ENCODE measurements at regions not wholly inside any gene's neighbourhood (a gene's known extent, or its start where the extent isn't known, plus 50 kb on each side); places are given as distances from the start of the nearest gene placed in this dataset.

DNA sequence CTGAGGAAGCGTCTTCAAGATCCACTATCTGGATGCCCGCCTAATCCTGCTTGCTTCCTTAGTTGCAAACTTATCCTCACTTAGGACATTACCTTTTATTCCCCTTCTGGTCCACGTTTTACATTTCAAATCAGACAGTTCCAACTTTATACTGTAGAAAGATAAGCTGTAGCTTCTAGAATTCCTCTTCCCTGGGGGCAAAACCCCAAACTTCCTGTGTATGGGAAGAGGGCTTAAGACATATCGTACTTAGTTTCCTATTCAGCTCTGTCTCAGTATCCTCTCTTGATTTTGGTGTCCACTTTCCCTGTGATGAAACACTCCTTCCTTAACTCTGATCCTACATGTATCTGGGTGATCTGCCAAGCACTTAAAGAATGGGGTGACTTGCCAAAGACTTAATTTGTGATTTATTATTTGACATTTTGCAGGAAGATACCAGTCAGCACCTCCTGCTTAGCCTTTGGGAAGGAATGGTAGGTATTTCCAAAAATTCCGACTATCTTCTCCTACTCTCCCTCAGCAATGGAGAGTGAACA is 245.2 kb downstream of the CDCA7 start:
- no peak overlapping the region for H3K4me3 ChIP-seq (ENCODE audit: low read depth, low read length)
- TF ChIP-seq, protein P1, sequence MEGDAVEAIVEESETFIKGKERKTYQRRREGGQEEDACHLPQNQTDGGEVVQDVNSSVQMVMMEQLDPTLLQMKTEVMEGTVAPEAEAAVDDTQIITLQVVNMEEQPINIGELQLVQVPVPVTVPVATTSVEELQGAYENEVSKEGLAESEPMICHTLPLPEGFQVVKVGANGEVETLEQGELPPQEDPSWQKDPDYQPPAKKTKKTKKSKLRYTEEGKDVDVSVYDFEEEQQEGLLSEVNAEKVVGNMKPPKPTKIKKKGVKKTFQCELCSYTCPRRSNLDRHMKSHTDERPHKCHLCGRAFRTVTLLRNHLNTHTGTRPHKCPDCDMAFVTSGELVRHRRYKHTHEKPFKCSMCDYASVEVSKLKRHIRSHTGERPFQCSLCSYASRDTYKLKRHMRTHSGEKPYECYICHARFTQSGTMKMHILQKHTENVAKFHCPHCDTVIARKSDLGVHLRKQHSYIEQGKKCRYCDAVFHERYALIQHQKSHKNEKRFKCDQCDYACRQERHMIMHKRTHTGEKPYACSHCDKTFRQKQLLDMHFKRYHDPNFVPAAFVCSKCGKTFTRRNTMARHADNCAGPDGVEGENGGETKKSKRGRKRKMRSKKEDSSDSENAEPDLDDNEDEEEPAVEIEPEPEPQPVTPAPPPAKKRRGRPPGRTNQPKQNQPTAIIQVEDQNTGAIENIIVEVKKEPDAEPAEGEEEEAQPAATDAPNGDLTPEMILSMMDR (IDR thresholded peaks at IDR 0.05; ENCODE audit: low read depth, low read length) = no peak

DNA sequence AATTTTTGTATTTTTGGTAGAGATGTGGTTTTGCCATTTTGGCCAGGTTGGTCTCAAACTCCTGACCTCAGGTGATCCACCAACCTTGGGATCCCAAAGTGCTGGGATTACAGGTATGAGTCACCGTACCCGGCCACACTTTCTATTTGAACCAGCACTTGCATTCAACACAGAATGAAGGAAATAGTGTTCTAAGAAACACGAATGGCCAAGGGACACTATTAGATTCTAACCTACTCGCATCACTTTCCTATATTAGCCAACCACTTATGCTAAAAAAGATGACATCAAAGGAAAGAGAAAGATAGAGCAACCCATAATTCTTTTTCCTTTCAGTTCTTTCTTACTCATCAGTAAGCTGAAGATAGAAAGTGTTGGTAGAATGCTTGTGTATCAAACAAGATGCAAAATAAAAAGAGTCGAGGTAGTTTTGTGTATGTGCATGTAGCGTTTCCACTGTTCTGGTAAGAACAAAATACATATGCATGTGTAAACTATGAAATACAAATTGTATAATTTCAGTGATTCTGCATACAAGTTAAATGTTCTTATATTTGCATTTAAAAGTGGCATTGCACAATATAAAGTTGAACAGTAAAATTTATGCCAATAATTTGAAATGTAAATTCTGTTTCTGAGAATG is 247.6 kb downstream of the CDCA7 start:
- no peak overlapping the region for H3K4me3 ChIP-seq (ENCODE audit: low read depth, low read length)
- TF ChIP-seq, protein P1 (IDR thresholded peaks at IDR 0.05; ENCODE audit: low read depth, low read length) = no peak

DNA sequence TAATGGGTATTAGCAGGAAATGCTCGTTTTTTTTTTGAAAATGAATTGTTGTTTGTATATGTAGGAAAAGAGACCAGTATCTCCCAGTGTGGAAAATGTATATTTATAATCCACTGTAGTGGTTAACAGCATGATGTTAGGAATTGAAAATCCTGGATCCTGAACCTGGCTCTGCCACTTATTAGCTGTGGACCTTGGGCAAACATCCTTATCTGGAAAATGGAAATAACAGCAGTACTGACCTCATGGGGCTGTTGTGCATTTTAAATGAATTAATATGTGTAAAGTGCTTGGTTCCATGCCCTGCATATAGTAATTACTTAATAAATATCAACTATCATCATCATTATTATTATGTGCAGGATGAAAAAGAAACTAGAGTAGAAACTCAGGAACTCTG is 251.3 kb downstream of the CDCA7 start:
- no peak overlapping the region for H3K4me3 ChIP-seq (ENCODE audit: low read depth, low read length)
- TF ChIP-seq, protein P1 (IDR thresholded peaks at IDR 0.05; ENCODE audit: low read depth, low read length) = no peak

DNA sequence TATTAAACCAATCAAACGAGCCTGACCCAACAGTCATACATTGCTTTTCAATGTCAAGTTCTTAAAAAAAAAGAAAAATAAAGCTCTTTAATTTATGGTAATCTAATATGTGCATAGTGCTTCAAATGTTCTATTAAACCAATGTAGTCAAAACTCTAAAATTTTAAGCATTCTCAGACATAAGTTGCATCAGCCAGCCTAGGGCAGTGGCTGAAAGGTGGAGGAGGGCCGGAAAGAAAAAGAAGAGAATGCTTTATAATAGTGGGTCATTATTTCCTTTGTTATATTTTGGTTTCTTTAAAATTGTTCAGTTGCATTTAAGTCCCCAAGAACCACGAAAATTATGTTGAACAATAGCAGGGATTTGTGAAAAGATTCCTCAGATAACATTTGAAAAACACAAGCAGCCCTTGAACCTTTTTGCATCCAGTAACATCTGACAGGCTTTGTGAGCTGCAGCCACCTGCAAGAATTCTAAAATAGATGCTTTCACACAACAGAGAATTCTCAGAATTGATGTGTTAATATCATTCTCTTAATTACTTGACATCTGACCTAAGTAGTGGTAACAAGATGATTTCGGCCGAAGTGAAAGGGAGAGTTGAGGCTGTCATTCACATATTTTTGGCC is 252.1 kb downstream of the CDCA7 start:
- H3K4me3 ChIP-seq (ENCODE audit: low read depth, low read length) = no peak overlapping the region
- TF ChIP-seq, protein P1 (IDR thresholded peaks at IDR 0.05; ENCODE audit: low read depth, low read length) = no peak

DNA sequence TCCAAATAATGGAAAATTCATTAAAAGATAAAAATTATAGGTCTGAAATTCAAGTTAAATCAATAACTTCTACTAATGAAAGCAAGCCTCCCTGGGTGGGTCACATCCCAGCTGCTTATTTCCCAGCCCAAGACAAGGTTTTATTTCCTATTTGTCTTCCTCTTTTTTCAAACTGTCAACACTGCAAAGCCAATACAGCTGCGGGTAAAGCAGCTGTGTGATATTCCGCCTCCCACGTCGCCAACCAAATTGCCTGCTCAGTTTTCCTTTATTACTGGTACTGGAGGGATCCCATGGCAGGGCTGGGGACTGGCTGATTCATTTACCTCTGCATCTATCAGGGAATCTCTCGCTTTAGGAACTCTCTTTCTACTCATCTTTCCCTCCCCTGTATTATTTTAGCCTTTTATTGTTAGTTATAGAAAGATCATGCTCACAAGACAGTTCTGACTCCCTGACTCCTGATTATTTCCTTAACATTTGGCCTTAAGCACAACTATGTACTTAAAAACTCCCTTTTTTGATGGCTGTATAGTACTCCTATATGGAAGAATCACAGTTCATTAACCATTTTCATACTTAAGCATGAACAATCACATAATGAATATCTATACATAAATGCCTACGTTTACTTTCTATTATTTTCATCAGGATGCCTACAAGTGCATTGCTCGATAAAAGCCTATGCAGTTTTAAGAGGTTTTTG is 253.1 kb downstream of the CDCA7 start:
- TF ChIP-seq, protein P1 (IDR thresholded peaks at IDR 0.05; ENCODE audit: low read depth, low read length) = no peak
- no peak overlapping the region for H3K4me3 ChIP-seq (ENCODE audit: low read depth, low read length)

DNA sequence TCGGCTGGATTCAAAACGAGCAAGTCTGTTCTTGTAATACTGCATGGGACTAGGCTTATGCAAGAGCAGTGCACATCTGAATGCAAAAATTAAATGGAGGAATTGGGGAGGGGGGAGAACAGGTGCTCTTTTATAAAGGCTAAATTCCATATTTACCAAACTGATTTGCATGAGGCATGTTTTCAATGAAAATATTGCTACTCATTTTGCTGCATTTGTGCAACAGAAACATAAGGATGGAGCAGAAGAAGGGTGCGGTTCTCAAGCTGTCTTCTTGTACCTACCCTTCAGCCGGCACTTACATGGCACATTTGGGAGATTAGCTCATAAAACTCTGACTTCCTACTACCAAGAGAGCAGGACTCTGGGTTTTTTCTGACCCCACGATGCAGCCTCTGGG is 256.4 kb downstream of the CDCA7 start:
- no peak overlapping the region for H3K4me3 ChIP-seq (ENCODE audit: low read depth, low read length)
- TF ChIP-seq, protein P1 (IDR thresholded peaks at IDR 0.05; ENCODE audit: low read depth, low read length) = no peak

DNA sequence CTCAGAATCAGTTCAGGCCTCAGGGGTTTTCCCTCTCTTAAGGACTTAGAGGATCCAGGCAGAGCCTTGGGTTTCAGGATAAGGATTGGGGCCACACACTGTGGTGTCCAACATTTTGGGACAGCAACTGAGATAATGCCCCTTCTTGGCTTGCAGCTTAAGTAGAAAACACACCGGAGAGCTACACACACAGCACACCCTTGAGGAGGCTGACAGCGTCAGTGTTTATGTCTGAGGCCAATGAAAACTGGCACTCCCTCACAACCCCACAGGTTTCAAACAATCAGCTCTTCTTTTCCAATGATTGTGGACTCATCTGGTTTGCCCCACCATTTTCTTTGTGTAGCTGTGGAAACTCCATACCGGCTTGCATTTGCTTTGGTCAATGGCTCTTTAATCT is 257.7 kb downstream of the CDCA7 start:
- H3K4me3 ChIP-seq (ENCODE audit: low read depth, low read length) = no peak overlapping the region
- TF ChIP-seq, protein P1 (IDR thresholded peaks at IDR 0.05; ENCODE audit: low read depth, low read length) = no peak

Data from WI38 (cell line).